HG03442 (cell line): ENCODE measurements at regions not wholly inside any gene's neighbourhood (a gene's known extent, or its start where the extent isn't known, plus 50 kb on each side); places are given as distances from the start of the nearest gene placed in this dataset.
"Not testable (repeated sequence)": the region's sequence is repeated elsewhere in the genome, so short reads cannot be mapped to it uniquely, and the experiment has no call there.

Experiments
- ATAC-seq: cut with Tn5 transposase; IDR thresholded peaks from one replicate; pipeline ENCODE4 v1.9.1; 2021; ENCODE audit warnings: mild to moderate bottlenecking, moderate library complexity; ENCODE audit not compliant: unreplicated experiment

DNA sequence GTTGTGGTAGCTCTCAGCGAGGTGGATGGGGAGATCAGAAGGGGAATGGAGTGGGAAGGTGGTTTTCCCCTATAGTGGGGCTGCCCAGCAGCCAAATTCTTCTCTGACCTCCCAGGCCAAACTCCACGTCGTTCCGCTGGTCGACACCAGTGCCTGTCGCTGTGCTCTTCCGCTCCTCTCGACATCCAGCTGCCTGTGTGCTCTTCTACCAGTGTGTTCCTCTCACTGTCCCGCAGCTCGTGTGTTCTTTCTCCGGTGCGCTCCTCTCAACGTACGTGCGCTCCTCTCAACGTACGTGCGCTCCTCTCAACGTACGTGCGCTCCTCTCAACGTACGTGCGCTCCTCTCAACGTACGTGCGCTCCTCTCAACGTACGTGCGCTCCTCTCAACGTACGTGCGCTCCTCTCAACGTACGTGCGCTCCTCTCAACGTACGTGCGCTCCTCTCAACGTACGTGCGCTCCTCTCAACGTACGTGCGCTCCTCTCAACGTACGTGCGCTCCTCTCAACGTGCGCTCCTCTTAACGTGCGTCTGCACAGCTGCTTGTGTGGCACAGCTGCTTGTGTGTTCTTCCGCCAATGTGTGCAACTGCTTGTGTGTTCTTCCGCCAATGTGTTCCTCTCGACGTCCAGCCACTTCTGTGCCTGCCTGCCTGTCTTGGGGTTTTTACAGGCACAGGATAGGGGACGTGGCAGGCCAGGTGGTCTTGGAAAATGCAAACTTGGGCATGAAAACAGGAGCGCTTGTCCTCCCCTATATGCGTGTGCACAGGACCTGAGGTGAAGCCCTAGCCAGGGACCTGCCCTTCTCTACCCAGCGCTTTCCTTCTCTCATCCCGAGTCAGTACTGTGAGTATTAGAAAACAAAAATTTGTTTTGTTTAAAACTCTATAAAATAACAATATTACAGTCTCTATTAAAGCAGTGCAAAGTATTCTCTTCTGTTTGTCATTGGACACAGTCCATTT is 991.1 kb downstream of the GBE1 start:
- ATAC-seq = no peak

DNA sequence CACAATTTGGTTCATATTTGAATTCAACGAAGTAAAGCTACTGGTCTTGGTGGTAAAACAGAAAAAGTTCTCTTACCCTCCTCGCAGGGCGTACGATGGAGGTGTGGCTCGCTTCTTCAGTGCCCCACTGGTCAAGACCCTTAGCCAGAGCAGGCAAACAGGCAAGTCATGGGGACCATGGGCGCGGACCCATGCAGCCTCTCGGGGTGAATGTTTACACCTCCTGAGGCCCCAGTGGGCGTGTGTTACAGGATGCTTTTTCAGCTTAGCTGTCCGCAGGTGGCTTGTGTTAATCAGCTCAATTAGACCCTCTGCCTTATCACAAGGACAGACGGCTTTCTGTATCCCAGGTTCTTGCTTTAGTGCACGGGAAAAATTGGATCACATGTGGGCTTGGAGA is 991.8 kb downstream of the GBE1 start:
- ATAC-seq = no peak

DNA sequence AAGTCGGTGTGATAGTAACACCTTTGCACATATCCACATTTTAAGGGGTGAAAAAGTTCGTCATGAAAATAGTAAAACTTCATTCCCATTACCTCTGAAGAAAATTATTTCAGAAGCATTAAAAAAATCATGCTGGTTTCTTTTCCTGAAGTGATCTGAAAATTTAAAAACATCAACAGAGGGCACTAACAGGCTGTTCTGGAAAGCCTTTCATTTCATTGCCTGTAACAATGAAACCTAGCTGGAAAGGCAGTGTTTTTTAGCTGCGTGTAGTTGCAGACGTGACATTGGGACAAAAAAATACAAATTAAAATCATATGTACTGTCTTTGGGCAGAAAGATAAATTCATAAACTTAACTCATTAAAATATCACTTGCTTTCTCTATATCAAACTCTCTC is 993.8 kb downstream of the GBE1 start:
- ATAC-seq = no peak

DNA sequence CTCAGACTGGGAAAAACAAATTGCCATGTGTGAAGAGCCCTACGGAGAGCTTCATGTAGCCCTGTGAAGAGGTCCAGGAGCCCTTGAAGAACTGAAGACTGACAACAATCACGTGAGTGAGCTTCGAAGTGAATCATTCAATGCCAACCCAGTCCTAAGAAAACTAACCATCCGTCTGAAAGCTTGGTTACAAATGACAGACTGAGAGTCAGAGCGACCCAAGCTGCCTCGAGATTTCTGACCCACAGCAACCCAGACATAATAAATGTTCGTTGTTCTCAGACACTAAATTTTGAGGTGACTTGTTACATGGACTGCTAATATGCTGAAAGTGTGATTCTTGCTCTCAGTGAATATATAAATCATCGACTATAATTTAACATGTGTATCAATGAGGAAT is 987.2 kb upstream of the ROBO1 start:
- no peak for ATAC-seq

DNA sequence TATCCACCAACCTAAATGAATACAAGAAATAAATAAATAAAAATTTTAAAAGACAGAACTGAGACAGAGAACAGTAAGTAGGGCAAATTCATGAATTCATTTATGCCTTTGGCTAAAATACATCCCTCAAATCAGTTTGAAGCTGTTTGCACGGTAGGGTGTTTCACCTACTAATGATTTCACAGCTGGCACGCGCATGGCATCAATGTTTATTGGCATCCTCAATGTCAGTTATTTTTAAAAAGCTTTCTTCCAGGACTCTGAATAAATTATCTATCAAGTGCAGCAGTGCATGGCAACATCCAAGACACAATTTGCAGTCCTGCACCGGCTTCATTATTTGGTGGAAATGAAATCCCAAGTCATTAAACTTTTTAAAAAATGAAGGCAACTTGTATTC is 985.2 kb upstream of the ROBO1 start:
- ATAC-seq = no peak

DNA sequence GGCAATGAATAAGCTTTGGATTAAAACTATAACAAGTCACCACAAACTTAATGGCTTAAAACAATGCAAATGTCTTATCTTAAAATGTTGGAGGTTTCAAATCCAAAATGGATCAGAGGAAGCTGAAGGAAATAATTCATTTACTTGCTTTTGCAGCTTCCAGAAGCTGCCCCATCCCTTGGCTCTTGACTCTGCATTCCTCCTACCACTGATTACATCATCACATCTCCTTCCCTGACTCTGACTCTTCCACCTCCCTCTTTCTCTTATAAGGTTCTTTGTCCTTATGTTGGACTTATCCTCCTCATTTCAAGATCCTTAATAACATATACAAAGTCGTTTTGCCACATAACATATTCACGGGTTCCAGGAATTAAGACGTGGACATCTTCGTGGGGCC is 982.8 kb upstream of the ROBO1 start:
- ATAC-seq = no peak

DNA sequence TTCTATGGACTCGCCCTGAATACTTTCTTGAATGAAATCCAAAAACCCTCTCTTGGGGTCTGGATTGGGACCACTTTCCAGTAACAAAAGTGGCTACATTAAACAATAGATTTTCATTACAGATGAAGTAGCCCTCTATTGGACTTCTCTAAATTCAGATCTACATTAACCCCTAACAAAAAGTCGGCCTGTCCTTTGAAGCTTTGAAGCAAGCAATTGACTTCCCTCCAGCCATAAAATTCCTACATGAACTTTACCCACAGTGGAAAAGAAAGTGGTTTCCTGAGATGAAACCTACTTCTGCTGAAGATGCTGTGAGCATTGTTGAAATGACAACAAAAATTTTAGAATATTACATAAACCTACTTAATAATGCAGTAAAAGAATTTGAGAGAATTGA is 967.1 kb upstream of the ROBO1 start:
- ATAC-seq = no peak

DNA sequence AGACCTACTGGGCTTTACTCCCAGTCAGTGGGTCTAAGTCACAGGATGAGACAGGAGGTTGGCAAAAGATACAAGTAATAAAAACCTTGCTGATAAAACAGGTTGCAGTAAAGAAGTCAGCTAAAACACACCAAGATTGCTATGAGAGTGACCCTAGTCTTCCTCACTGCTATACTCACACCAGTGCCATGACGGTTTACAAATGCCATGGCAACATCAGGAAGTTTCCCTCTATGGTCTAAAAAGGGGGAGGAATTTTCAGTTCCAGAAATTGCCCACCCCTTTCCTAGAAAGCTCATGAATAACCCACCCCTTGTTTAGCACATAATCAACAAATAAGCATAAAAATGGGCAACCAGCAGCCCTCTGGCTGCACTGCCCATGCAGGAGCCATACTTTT is 966.7 kb upstream of the ROBO1 start:
- ATAC-seq = no peak

DNA sequence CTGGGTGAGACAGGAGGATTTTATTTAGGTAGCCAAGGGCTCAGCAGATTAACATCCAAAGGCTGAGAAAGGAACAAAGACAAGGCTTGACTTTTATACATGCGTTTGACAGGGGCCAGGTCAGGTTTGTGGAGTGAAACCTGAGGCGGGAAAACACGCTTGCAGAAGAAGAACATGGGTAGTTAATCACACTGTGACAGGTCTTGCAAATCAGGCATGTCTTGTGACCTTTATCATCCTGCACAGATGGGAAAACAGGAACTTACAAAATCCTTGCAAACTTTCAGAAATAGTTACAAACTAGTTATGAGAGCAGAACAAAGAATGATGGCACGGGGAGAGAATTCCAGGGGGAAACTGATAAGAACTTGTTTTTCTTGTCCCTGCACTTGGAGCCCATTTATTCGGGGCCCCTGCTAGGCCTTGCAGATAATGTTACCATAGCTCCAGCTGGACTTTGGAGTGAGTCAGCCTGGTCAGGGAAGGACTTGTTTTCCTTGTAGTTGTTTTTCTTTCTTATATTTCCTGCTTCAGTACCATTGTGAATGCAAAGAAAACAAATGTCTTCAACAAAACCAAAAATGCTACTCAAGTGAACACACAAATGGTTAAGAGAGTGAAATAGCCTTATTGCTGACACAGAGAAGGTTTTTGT is 965.9 kb upstream of the ROBO1 start:
- ATAC-seq = no peak

DNA sequence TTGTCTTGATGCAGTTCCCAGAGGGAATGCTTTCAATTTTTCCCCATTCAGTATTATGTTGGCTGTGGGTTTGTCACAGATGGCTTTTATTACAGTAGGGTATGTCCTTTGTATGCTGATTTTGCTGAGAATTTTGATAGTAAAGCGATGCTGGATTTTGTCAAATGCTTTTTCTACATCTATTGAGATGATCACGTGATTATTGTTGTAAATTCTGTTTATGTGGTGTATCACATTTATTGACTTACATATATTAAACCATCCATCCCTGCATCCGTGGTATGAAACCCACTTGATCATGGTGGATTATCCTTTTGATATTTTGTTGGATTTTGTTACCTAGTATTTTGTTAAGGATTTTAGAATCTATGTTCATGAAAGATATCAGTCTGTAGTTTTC is 959.8 kb upstream of the ROBO1 start:
- ATAC-seq = not testable (repeated sequence)

DNA sequence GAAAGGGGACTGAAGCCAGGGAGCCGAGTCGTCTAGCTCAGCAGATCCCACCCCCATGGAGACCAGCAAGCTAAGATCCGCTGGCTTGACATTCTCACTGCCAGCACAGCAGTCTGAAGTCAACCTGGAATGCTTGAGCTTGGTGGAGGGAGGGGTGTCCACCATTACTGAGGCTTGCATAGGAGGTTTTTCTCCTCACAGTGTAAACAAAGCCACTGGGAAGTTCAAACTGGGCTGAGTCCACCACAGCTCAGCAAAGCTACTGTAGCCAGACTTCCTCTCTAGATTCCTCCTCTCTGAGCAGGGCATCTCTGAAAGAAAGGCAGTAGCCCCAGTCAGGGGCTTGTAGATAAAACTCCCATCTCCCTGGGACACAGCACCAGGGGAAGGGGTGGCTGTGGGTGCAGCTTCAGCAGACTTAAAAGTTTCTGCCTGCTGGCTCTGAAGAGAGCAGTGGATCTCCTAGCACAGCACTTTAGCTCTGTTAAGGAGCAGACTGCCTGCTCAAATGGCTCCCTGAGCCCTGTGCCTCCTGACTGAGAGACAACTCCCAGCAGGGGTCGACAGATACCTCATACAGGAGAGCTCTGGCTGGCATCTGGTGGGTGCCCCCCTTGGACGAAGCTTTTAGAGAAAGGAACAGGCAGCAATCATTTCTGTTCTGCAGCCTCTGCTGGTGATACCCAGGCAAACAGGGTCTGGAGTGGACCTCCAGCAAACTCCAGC is 942.0 kb upstream of the ROBO1 start:
- not testable (repeated sequence) for ATAC-seq

DNA sequence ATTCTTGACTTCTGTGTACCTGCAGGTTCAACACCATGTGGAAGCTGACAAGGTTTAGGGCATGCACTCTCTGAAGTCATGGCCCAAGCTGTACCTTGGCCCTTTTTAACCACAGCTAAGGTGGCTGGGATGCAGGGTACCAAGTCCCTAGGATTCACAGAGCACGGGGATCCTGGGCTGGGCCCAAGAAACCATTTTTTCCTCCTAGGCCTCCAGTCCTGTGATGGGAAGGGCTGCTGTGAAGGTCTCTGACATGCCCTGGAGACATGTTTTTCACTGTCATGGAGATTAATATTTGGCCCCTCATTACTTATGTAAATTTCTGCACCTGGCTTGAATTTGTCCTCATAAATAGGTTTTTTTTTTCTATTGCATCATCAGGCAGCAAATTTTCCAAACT is 937.5 kb upstream of the ROBO1 start:
- no peak for ATAC-seq

DNA sequence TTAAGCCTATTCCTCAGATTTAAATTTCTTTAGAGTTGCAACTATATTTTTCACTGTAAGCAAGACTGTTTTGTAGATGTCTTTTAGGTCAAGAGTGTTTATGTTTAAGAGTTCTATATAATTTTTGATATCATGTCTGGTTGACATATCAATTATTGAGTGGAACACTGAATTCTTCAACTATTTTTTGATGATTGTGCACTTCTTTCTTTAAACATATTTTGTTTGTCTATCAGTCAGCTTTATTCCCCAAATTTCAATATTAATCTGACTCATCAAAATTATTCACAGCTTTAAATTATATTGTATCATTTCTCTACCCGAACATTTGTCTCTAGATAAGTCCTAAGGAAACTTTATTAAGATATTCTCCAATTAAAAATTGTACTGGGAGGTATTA is 933.6 kb upstream of the ROBO1 start:
- no peak for ATAC-seq

DNA sequence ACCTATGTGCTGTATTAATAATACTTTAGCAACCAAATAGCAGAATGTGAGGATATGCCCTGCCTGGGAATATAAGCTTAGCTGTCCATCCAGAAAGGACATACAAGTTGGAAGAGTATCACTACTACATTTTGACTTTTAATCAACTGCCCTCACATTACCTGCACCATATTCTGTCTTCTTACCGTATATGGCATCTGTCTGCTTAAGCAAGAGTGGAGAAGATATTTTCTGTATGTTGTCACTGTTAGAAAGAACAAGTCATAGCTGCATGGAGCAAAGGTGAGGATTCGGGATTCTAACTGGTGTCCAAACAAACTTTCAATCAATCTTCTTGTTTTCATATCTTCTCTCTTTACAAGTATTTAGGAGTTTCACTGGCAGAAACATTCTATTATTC is 929.5 kb upstream of the ROBO1 start:
- ATAC-seq = no peak

DNA sequence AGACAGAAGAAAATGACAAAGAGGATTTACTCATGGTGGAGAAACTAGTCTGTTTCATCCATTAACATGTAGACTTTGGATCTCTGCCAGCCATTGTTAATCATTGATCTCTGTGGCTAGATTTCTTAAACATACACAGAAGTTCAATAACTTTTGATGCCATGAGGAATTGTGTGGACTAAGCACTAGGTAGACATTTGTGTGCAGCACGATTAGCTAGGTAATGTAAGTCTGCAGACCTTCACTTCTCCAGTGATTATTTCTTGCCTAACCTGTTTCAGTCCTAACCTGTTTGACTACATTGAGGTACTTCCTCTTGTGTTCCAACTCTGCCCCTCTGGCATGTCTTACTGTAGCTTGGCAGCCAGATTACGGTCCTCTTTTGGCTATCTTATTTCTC is 928.5 kb upstream of the ROBO1 start:
- ATAC-seq = no peak

DNA sequence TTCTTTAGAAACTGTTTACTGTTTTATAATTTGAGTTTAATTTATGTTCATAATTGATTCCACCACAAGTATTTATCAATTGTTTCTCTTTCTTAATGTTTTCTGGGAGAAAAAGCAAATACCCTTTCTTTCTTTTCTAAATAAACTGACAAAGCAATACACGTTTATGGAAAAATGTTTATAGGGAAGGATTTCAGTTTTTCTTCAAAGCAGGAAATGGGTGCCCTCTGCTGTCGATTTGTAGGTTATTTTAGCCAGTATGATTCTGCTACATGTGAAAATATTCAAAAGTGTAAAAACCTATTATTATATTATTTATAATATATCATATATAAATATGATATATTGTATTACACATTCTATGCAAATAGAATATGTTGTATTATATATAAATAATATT is 921.0 kb upstream of the ROBO1 start:
- no peak for ATAC-seq

DNA sequence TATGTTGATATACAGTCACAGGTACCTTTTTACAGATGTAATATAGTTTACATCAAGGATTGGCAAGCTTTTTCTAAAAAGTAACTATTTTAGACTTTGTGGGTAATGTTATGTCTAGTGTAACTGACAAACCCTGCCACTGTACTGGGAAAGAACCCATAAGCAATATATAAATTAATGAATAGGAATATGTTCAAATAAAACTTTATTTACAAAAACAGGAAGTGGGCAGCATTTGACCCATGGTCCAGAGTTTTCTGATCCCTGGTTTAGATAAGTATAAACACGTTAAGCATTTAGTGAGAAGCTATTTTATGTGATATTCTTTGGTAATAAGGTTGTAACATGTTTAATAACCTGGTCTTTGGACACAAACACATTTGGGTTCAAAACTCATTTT is 915.2 kb upstream of the ROBO1 start:
- no peak for ATAC-seq

DNA sequence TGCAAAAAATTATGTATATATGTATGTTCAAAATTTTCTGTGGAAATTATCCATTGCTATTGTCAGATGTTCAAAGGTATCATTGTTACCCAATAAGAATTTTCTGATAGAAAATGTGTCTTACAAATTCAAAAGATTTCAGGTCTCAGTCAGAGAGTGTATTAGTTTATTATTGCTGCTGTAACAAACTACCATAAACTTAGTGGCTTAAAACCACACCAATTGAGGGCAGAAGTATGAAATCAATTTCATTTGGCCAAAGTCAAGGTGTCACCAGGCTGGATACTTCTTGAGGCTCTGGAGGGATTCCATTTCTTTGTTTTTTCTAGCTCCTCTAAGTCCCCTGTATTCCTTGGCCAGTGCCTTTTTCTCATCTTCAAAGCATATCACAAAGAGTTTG is 914.4 kb upstream of the ROBO1 start:
- ATAC-seq = no peak

DNA sequence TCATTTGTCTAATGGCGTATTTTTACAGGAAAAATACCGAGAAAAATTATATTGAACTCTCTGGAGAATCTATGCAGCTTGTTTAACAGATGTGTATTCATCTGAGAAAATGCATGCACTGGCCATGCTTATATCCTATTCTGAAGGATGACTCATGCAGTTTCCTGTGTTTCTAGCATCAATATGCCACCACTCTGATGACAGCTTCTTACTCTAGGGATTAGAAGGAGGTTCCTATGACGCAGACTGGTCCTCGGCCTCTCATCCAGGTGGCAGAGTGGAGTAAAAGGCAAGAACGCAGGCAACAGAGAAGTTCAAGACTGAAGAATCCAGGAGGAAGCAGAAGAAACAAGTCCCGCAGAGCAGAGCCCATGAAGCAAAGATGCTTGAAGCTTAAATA is 910.0 kb upstream of the ROBO1 start:
- ATAC-seq = no peak

DNA sequence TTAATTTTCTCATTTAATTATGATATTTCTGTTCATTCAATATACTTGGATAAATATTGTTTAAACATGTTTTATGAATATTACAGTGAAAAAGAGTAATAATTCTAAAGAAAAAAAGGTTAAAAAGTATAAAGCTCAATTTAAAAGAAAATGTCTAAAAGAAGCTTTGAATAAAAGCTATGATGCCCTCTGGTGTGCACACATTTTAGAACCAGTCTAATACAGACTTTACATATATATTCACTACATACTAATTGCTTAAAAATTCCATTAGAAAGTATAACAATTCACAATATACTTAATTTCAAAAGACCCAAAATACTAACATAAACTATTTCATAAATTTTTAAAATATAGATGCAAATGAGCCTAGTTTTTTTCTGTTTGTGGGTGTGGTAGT is 909.1 kb upstream of the ROBO1 start:
- no peak for ATAC-seq

DNA sequence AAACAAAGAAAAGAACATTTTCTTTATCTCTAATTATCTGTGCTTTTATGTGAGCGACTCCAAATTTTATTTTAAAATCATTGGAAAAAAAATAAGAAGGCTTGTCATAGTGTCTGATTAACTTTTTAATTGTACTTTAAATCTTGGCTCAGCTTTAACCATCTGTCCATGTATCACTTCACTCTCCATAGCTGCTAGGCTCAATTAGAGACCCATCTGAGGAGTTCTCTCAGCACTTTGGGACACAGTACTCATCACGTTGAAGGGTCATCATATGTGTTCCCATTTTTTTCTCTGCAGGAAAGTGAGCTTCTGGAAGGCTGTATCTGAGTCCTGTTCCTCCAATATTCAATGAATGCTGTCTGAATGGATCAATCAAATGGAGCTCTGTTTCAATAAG is 908.5 kb upstream of the ROBO1 start:
- ATAC-seq = no peak

DNA sequence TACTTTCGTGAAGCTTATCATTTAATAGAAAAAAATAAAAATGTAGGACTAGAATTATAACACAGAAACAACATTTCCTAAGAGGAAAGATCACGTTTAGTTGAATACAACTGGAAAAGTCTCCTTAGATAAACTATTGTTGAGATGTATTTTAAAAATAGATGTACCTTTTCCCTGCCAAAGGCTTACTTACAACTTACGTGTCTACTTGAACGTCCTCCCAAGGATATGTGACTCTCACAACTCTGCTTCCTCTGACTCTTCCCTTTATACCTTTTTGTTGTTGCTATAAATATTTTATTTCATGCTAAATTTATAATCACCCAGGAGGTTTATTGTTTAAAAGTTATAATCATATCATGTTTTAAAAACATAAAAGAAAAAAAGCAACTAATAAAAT is 908.0 kb upstream of the ROBO1 start:
- ATAC-seq = no peak
